Peyer's patch (tissue), 4 donors: ENCODE measurements at regions not wholly inside any gene's neighbourhood (a gene's known extent, or its start where the extent isn't known, plus 50 kb on each side); places are given as distances from the start of the nearest gene placed in this dataset.
"Not testable (repeated sequence)": the region's sequence is repeated elsewhere in the genome, so short reads cannot be mapped to it uniquely, and the experiment has no call there.

Source experiments
- DNase-seq, 3 donors: peaks; one replicate each; pipeline ENCODE4 v3.0.0-alpha.2; 2017 to 2019
- H3K27ac ChIP-seq, 4 donors: fragments of 200-600 bp; sonication (generic); one replicate each; pipeline ENCODE4 v1.5.1; 2016 to 2019
- H3K27me3 ChIP-seq, 2 donors: fragments of 200-600 bp; sonication (generic); one replicate each; pipeline ENCODE4 v1.5.1; 2019
- H3K36me3 ChIP-seq, 3 donors: fragments of 200-600 bp; sonication (generic); one replicate each; pipeline ENCODE4 v1.5.1; 2016 to 2019
- H3K4me1 ChIP-seq, 4 donors: fragments of 200-600 bp; sonication (generic); one replicate each; pipeline ENCODE4 v1.5.1; 2016 to 2019
- H3K4me3 ChIP-seq, 4 donors: fragments of 200-600 bp; sonication (generic); 1 replicate in 3 of 4; 2 replicates in 1 of 4; pipeline ENCODE4 v1.5.1; 2016 to 2019; ENCODE audit warnings: mild to moderate bottlenecking in 1 of 4
- H3K9me3 ChIP-seq, 4 donors: fragments of 200-600 bp; sonication (generic); one replicate each; pipeline ENCODE4 v1.5.1; 2016 to 2019; ENCODE audit warnings: mild to moderate bottlenecking in 1 of 4
- POLR2A ChIP-seq, 2 donors: fragments of 450-650 bp; IDR thresholded peaks; one replicate each; pipeline ENCODE4 v1.5.1; 2017; ENCODE audit warnings: antibody characterized with exemption in 2 of 2, mild to moderate bottlenecking in 2 of 2, moderate library complexity in 2 of 2
- TF ChIP-seq, protein P1 (sequence below), 6 experiments: fragments of 450-650 bp in 4 of 6; fragments of 200-600 bp in 2 of 6; sonication (generic) in 1 of 6; IDR thresholded peaks; one replicate each; pipeline ENCODE4 v1.5.1; 2017 to 2019; ENCODE audit warnings: antibody characterized with exemption in 6 of 6, mild to moderate bottlenecking in 3 of 6, moderate library complexity in 1 of 6

DNA sequence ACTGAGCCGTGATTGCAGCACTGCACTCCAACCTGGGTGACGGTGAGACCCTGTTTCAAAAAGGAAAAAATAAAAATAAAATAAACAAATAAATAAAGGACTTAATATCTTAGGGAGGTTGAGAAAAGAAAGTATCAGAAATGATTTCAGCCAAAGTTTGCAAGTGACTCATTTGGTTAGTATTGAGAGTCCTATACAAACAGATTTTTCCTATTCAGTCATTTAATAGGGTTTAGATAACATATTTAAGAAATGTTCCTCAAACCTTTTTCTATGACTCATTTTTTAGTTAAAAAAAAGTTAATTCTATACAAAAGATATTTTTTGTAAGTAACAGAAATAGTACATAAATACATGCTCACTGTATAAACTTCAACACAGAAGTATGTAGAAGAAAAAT, 235.1 kb downstream of the GJA1 start:
- Histone ChIP-seq H3K27ac (no peak overlapping the region), H3K27me3 (no peaks in the 10 kb centered on the region), H3K4me1 (no peaks in the 10 kb centered on the region), H3K36me3 (no peaks in the 10 kb centered on the region), H3K4me3 (no peak overlapping the region), H3K9me3 (no peaks in the 10 kb centered on the region)
- no peak for DNase-seq
- no peak for TF ChIP-seq POLR2A (IDR thresholded peaks at IDR 0.05)
- TF ChIP-seq, protein P1, sequence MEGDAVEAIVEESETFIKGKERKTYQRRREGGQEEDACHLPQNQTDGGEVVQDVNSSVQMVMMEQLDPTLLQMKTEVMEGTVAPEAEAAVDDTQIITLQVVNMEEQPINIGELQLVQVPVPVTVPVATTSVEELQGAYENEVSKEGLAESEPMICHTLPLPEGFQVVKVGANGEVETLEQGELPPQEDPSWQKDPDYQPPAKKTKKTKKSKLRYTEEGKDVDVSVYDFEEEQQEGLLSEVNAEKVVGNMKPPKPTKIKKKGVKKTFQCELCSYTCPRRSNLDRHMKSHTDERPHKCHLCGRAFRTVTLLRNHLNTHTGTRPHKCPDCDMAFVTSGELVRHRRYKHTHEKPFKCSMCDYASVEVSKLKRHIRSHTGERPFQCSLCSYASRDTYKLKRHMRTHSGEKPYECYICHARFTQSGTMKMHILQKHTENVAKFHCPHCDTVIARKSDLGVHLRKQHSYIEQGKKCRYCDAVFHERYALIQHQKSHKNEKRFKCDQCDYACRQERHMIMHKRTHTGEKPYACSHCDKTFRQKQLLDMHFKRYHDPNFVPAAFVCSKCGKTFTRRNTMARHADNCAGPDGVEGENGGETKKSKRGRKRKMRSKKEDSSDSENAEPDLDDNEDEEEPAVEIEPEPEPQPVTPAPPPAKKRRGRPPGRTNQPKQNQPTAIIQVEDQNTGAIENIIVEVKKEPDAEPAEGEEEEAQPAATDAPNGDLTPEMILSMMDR (IDR thresholded peaks at IDR 0.05) = no peak

DNA sequence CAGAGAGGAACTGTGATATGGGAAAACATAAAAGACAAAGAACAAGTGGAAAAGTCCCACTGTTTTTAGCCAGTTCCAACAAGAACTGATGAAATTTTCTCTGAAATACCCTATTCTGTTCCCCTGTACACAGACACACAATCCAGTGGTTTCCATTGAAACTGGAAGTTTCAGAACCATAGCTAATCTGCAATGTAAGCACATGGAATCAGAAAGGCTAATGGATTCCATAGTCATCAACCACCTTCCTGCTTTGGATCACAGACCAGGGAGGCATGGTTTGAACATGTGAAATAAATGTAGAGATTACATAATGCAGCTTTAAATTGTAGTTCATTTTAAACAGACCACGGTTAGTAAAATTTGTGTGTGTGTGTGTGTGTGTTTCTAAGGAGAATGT, 242.1 kb downstream of the GJA1 start:
- no peak overlapping the region for H3K27ac ChIP-seq
- no peaks in the 10 kb centered on the region for H3K4me1 ChIP-seq
- no peak for DNase-seq
- no peaks in the 10 kb centered on the region for H3K27me3 ChIP-seq
- no peaks in the 10 kb centered on the region for H3K36me3 ChIP-seq
- no peak for TF ChIP-seq POLR2A (IDR thresholded peaks at IDR 0.05)
- TF ChIP-seq, protein P1 (IDR thresholded peaks at IDR 0.05) = no peak
- no peaks in the 10 kb centered on the region for H3K9me3 ChIP-seq
- H3K4me3 ChIP-seq = no peak overlapping the region

- Histone ChIP-seq H3K9me3 (no peaks in the 10 kb centered on the region), H3K36me3 (no peaks in the 10 kb centered on the region), H3K4me3 (no peak overlapping the region), H3K27ac (no peak overlapping the region), H3K4me1 (no peaks in the 10 kb centered on the region), H3K27me3 (no peaks in the 10 kb centered on the region)
- TF ChIP-seq, protein P1 (IDR thresholded peaks at IDR 0.05) = no peak
- TF ChIP-seq POLR2A (IDR thresholded peaks at IDR 0.05) = no peak
- DNase-seq = no peak
Measured at GRCh38 chr6:121678245-121678644, 242.8 kb downstream of the GJA1 start.

DNA sequence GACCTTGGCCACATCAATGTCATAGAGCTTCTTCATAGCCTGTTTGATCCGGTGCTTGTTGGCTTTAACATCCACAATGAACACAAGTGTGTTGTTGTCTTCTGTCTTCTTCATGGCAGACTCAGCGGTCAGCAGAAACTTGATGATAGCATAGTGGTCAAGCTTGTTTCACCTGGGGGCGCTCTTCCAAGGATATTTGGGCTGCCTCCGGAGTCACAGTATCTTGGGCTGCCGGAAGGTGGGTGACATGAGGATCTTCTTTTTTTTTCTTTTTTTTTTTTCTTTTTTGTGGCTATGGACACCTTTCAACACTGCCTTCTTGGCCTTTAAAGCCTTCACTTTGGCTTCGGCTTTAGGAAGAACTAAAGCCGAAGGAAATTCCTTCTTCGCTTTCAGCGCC, 244.6 kb downstream of the GJA1 start:
- Histone ChIP-seq H3K27me3 (no peaks in the 10 kb centered on the region), H3K9me3 (no peaks in the 10 kb centered on the region), H3K36me3 (no peaks in the 10 kb centered on the region), H3K4me1 (no peaks in the 10 kb centered on the region), H3K4me3 (no peak overlapping the region), H3K27ac (no peak overlapping the region)
- TF ChIP-seq POLR2A (IDR thresholded peaks at IDR 0.05) = no peak
- TF ChIP-seq, protein P1 (IDR thresholded peaks at IDR 0.05) = no peak
- DNase-seq = no peak

GRCh38 chr6:121682666-121683065, 247.2 kb downstream of the GJA1 start:
- Histone ChIP-seq H3K27ac (no peak overlapping the region), H3K4me1 (no peaks in the 10 kb centered on the region), H3K4me3 (no peak overlapping the region), H3K27me3 (no peaks in the 10 kb centered on the region), H3K9me3 (no peaks in the 10 kb centered on the region), H3K36me3 (no peaks in the 10 kb centered on the region)
- DNase-seq = no peak
- TF ChIP-seq, protein P1 (IDR thresholded peaks at IDR 0.05) = no peak

GRCh38 chr6:121685806-121686205, 250.4 kb downstream of the GJA1 start:
- not testable (repeated sequence) for H3K4me1 ChIP-seq, DNase-seq, H3K9me3 ChIP-seq, H3K36me3 ChIP-seq, H3K27ac ChIP-seq, H3K4me3 ChIP-seq, H3K27me3 ChIP-seq
